Spleen (tissue), 11 donors: ENCODE measurements at regions not wholly inside any gene's neighbourhood (a gene's known extent, or its start where the extent isn't known, plus 50 kb on each side); places are given as distances from the start of the nearest gene placed in this dataset.

Experiments used
- DNase-seq: peaks from one replicate; pipeline ENCODE4 v3.0.0-alpha.2; 2020
- H3K27ac ChIP-seq, 8 donors: fragments of 200-600 bp; sonication (generic) in 7 of 8; 1 replicate in 4 of 8; 2 replicates in 4 of 8; pipeline versions ENCODE4 v1.5.0 to v1.8.0; 2016 to 2021; ENCODE audit warnings: inconsistent platforms in 4 of 8, mild to moderate bottlenecking in 4 of 8, moderate library complexity in 1 of 8
- H3K27me3 ChIP-seq, 7 donors: fragments of 200-600 bp; sonication (generic) in 6 of 7; replicated peaks in 1 of 7; 1 replicate in 4 of 7; 2 replicates in 3 of 7; pipeline versions ENCODE4 v1.5.0 to v1.8.0; 2016 to 2021; ENCODE audit warnings: inconsistent platforms in 3 of 7, mild to moderate bottlenecking in 1 of 7
- H3K36me3 ChIP-seq, 6 donors: fragments of 200-600 bp; sonication (generic) in 5 of 6; 1 replicate in 4 of 6; 2 replicates in 2 of 6; pipeline versions ENCODE4 v1.5.0 to v1.8.0; 2016 to 2021; ENCODE audit warnings: inconsistent platforms in 2 of 6
- H3K4me1 ChIP-seq, 6 donors: fragments of 200-600 bp; sonication (generic) in 5 of 6; 1 replicate in 3 of 6; 2 replicates in 3 of 6; pipeline versions ENCODE4 v1.5.0 to v1.8.0; 2016 to 2021; ENCODE audit warnings: inconsistent platforms in 3 of 6
- H3K4me3 ChIP-seq, 8 donors: fragments of 200-600 bp; sonication (generic) in 7 of 8; 1 replicate in 4 of 8; 2 replicates in 4 of 8; pipeline versions ENCODE4 v1.5.0 to v1.8.0; 2016 to 2021; ENCODE audit warnings: inconsistent platforms in 4 of 8, mild to moderate bottlenecking in 4 of 8, moderate library complexity in 2 of 8
- H3K9me3 ChIP-seq, 8 donors: fragments of 200-600 bp; sonication (generic) in 7 of 8; 1 replicate in 4 of 8; 2 replicates in 4 of 8; pipeline versions ENCODE4 v1.5.0 to v1.8.0; 2016 to 2021; ENCODE audit warnings: inconsistent platforms in 4 of 8
- POLR2A ChIP-seq, 3 donors: fragments of 450-650 bp; IDR thresholded peaks; one replicate each; pipeline ENCODE4 v1.5.1; 2017; ENCODE audit warnings: antibody characterized with exemption in 3 of 3, mild to moderate bottlenecking in 1 of 3
- POLR2AphosphoS5 ChIP-seq, 3 donors: sonication (generic); formaldehyde crosslinking; IDR thresholded peaks; one replicate each; pipeline ENCODE4 v1.5.1; 2017; ENCODE audit warnings: antibody characterized with exemption in 3 of 3
- WGBS, 5 donors: extraction: QIAGEN DNeasy Blood & Tissue Kit in 3 of 5; methylation state at CpG; one replicate each; pipeline versions ENCODE4 v1.1.5 to v1.1.7; 2013 to 2018; 5-methylcytosine and 5-hydroxymethylcytosine counted together
- intact Hi-C: fragments of 100-400 bp; cut with DNase I; formaldehyde crosslinking; loops from one replicate; pipeline ENCODE4 v1.15.0; 2023; ENCODE audit warnings: low total_unique reads
- TF ChIP-seq, protein P1 (sequence below), 11 experiments: fragments of 200-600 bp in 7 of 11; fragments of 450-650 bp in 4 of 11; sonication (generic) in 4 of 11; IDR thresholded peaks in 8 of 11; conservative IDR thresholded peaks in 3 of 11; 1 replicate in 7 of 11; 2 replicates in 4 of 11; pipeline versions ENCODE4 v1.4.0 to v1.8.0; 2016 to 2021; ENCODE audit warnings: antibody characterized with exemption in 11 of 11, inconsistent platforms in 4 of 11, mild to moderate bottlenecking in 1 of 11
- donor health status: healthy with polysubstance abuse.
- donor health status: DM: no; HTN: no; CAD: no; lungs with moderate emphysema.
- donor health status: DM: no; HTN: no; CAD: no.
- donor health status: Bipolar disorder and iron deficiency.
- donor health status: healthy.
- donor health status: DM: no; HTN: no; CAD: no.
- donor health status: DM: yes; HTN: yes; CAD: no.

DNA sequence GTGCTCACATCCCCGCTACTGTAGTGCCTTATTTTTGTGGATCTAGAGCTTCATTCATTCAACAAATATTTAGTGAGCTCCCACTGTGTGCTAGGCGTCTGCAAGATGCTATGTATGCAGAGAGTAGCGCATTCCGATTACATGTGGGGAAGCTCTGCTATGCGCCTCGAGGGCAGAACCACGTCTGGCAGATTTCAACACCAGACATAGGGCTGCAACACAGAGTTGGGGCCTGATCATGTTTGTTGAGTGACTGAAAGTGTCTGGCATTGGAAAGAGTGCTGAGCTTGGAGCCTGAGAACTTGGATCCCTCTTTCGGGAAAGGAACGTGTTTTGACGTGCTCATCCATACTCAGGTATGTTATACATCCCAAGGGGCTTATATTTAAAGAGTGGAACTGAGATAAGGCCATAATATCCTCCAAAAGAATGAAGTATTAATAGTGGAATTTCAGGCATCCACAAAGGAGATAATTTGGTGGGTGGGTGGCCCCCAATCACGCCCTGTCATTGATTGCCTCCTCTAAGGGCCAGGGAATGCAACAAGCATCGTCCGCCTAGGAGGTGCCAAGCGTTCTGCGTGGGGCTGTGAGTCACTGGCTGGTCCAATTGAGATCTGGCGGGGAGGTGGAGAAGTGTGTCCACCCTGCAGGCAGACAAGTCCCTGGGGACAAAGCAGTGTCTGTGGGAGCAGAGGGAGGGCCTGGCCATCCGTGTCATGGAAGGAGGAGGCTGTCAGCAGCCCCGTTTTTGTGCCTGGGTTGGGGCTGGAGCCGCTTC, 62.8 kb upstream of the ZBTB40 start:
- WGBS, 5 donors, result 77 to 85% (median 79%) methylated on average over 17 to 19 of the region's 19 CpGs
- TF ChIP-seq, protein P1, sequence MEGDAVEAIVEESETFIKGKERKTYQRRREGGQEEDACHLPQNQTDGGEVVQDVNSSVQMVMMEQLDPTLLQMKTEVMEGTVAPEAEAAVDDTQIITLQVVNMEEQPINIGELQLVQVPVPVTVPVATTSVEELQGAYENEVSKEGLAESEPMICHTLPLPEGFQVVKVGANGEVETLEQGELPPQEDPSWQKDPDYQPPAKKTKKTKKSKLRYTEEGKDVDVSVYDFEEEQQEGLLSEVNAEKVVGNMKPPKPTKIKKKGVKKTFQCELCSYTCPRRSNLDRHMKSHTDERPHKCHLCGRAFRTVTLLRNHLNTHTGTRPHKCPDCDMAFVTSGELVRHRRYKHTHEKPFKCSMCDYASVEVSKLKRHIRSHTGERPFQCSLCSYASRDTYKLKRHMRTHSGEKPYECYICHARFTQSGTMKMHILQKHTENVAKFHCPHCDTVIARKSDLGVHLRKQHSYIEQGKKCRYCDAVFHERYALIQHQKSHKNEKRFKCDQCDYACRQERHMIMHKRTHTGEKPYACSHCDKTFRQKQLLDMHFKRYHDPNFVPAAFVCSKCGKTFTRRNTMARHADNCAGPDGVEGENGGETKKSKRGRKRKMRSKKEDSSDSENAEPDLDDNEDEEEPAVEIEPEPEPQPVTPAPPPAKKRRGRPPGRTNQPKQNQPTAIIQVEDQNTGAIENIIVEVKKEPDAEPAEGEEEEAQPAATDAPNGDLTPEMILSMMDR (IDR thresholded peaks at IDR 0.05 in 8 of 11, conservative IDR thresholded peaks at IDR 0.05 in 3 of 11), result no peak
- TF ChIP-seq POLR2A (IDR thresholded peaks at IDR 0.05) (no peak), POLR2AphosphoS5 (IDR thresholded peaks at IDR 0.05) (no peak)
- Histone ChIP-seq H3K4me1 (no peaks in the 10 kb centered on the region), H3K9me3 (no peaks in the 10 kb centered on the region), H3K27ac (no peak overlapping the region), H3K4me3 (no peak overlapping the region), H3K27me3 (peaks cover 0 to 72% (median 0%) of the 10 kb centered on the region in 7 donors), H3K36me3 (no peaks in the 10 kb centered on the region)
- DNase-seq, result no peak
- intact Hi-C loops, result no loop called here

DNA sequence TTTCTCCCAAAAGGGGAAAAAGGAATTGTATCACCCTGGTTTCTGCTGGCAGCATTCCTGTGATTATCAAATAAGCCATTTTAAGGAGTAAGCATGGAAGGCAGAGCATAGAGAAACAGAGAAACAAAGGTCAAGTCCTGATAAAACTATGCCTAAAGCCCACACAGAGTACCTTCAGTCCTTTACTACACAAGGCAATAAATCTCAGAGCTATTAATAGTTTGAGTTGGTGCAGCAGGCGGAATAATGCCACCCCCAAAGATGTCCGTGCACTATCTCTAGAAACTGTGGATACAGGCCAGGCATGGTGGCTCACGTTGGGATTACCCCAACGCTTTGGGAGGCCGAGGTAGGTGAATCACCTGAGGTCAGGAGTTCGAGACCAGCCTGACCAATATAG, 58.1 kb upstream of the ZBTB40 start:
- peaks cover 0 to 81% (median 0%) of the 10 kb centered on the region in 7 donors for H3K27me3 ChIP-seq
- no peak for DNase-seq
- H3K9me3 ChIP-seq, result no peaks in the 10 kb centered on the region
- 78 to 82% (median 80%) methylated on average over 6 of the region's 6 CpGs for WGBS, 5 donors
- H3K36me3 ChIP-seq, result no peaks in the 10 kb centered on the region
- H3K27ac ChIP-seq, result no peak overlapping the region
- H3K4me1 ChIP-seq, result peaks cover 0 to under 1% (median 0%) of the 10 kb centered on the region in 6 donors
- intact Hi-C loops, result no loop called here
- no peak overlapping the region for H3K4me3 ChIP-seq
- TF ChIP-seq POLR2AphosphoS5 (IDR thresholded peaks at IDR 0.05) (no peak), POLR2A (IDR thresholded peaks at IDR 0.05) (no peak)
- TF ChIP-seq, protein P1 (IDR thresholded peaks at IDR 0.05 in 8 of 11, conservative IDR thresholded peaks at IDR 0.05 in 3 of 11), result no peak

DNA sequence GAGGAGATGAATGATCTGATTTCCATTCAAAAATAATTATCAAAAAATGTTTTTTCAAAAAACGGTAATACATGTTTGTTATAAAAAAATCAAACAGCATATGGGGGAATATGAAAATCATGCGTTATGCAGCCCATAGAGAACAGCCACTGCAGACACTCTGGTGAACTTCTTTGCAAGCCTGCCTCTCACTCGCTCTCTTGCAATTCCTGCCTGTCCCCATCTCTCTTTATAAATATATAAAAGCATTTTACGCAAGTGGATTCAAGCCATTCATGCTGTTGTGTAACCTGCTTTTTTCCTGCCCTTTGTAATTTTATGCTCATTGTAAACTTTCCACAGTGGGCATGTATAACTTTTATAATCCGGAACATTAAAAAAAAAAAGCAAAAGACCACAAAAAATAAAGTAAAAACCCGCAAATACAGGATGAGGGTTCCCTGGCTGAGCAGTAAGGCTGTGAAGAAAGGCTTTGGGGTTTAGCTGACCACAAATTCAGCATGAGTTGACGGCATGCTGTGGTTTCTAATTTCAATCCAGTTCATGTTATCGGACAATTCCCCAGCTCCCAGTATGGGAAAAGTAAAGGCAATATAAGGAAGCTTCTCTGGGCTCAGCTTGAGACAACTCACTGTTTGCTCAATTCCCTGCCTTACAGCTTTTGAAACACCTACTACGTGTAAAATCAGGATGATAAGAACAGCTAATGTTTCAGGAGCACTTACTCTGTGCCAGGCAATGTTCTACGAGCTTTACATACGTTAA, 52.8 kb upstream of the ZBTB40 start:
- Histone ChIP-seq H3K27ac (no peak overlapping the region), H3K4me1 (peaks cover 0 to 6% (median 0%) of the 10 kb centered on the region in 6 donors), H3K4me3 (no peak overlapping the region), H3K9me3 (no peaks in the 10 kb centered on the region), H3K36me3 (no peaks in the 10 kb centered on the region), H3K27me3 (peaks cover 0 to 86% (median 0%) of the 10 kb centered on the region in 7 donors)
- TF ChIP-seq, protein P1 (IDR thresholded peaks at IDR 0.05 in 8 of 11, conservative IDR thresholded peaks at IDR 0.05 in 3 of 11), result no peak
- TF ChIP-seq POLR2AphosphoS5 (IDR thresholded peaks at IDR 0.05), result no peak
- TF ChIP-seq POLR2A (IDR thresholded peaks at IDR 0.05), result no peak
- intact Hi-C loops, result no loop called here
- WGBS, 5 donors, result 44 to 58% (median 48%) methylated on average over 11 of the region's 11 CpGs
- DNase-seq, result no peak
